HG03064 (cell line): ENCODE measurements at regions not wholly inside any gene's neighbourhood (a gene's known extent, or its start where the extent isn't known, plus 50 kb on each side); places are given as distances from the start of the nearest gene placed in this dataset.

ENCODE experiments used
- ATAC-seq: cut with Tn5 transposase; IDR thresholded peaks from one replicate; pipeline ENCODE4 v1.9.1; 2021; ENCODE audit warnings: low read depth; ENCODE audit not compliant: unreplicated experiment

GRCh38 chr1:81635816-81636215 lies 164.9 kb upstream of the ADGRL2 start:
- ATAC-seq, result no peak

- no peak for ATAC-seq
These were observed 166.4 kb upstream of the ADGRL2 start for GRCh38 chr1:81634294-81634693.

- ATAC-seq, result no peak
These were observed 181.6 kb upstream of the ADGRL2 start for GRCh38 chr1:81619156-81619555.

GRCh38 chr1:81618376-81618775 lies 182.4 kb upstream of the ADGRL2 start:
- no peak for ATAC-seq

- ATAC-seq, result no peak
These were observed 183.3 kb upstream of the ADGRL2 start for GRCh38 chr1:81617308-81617967.

- no peak for ATAC-seq
These were observed 186.9 kb upstream of the ADGRL2 start for GRCh38 chr1:81613803-81614202.

GRCh38 chr1:81607924-81608323 lies 192.8 kb upstream of the ADGRL2 start:
- no peak for ATAC-seq

GRCh38 chr1:81607086-81607485 lies 193.6 kb upstream of the ADGRL2 start:
- ATAC-seq, result no peak

GRCh38 chr1:81606656-81607055 lies 194.1 kb upstream of the ADGRL2 start:
- ATAC-seq, result no peak

- no peak for ATAC-seq
These were observed 195.7 kb upstream of the ADGRL2 start for GRCh38 chr1:81605023-81605422.

GRCh38 chr1:81600878-81601622 lies 199.7 kb upstream of the ADGRL2 start:
- ATAC-seq, result no peak

GRCh38 chr1:81600363-81600762 lies 200.4 kb upstream of the ADGRL2 start:
- ATAC-seq, result no peak

- ATAC-seq, result no peak
These were observed 202.1 kb upstream of the ADGRL2 start for GRCh38 chr1:81598623-81599022.

GRCh38 chr1:81597720-81598426 lies 202.9 kb upstream of the ADGRL2 start:
- ATAC-seq, result no peak

GRCh38 chr1:81596341-81596740 lies 204.4 kb upstream of the ADGRL2 start:
- ATAC-seq, result no peak

- ATAC-seq, result no peak
These were observed 206.5 kb upstream of the ADGRL2 start for GRCh38 chr1:81594206-81594605.

GRCh38 chr1:81592233-81592632 lies 208.5 kb upstream of the ADGRL2 start:
- ATAC-seq, result no peak

GRCh38 chr1:81590171-81590570 lies 210.6 kb upstream of the ADGRL2 start:
- no peak for ATAC-seq

- ATAC-seq, result no peak
These were observed 212.6 kb upstream of the ADGRL2 start for GRCh38 chr1:81588149-81588548.

- no peak for ATAC-seq
These were observed 213.3 kb upstream of the ADGRL2 start for GRCh38 chr1:81587426-81587825.

- no peak for ATAC-seq
These were observed 215.4 kb upstream of the ADGRL2 start for GRCh38 chr1:81585371-81585770.

- ATAC-seq, result no peak
These were observed 216.3 kb upstream of the ADGRL2 start for GRCh38 chr1:81584398-81584797.
